Hindlimb muscle (tissue), 1 donor: ENCODE measurements at regions not wholly inside any gene's neighbourhood (a gene's known extent, or its start where the extent isn't known, plus 50 kb on each side); places are given as distances from the start of the nearest gene placed in this dataset.
"Not testable (repeated sequence)": the region's sequence is repeated elsewhere in the genome, so short reads cannot be mapped to it uniquely, and the experiment has no call there.

Source experiments
- DNase-seq: peaks from one replicate; pipeline ENCODE4 v3.0.0-alpha.2; 2013

GRCh38 chr11:134864233-134864967 lies 452.4 kb upstream of the B3GAT1 start:
- DNase-seq: no peak

- DNase-seq: no peak
These were observed 451.3 kb upstream of the B3GAT1 start for GRCh38 chr11:134863294-134863693.

DNA sequence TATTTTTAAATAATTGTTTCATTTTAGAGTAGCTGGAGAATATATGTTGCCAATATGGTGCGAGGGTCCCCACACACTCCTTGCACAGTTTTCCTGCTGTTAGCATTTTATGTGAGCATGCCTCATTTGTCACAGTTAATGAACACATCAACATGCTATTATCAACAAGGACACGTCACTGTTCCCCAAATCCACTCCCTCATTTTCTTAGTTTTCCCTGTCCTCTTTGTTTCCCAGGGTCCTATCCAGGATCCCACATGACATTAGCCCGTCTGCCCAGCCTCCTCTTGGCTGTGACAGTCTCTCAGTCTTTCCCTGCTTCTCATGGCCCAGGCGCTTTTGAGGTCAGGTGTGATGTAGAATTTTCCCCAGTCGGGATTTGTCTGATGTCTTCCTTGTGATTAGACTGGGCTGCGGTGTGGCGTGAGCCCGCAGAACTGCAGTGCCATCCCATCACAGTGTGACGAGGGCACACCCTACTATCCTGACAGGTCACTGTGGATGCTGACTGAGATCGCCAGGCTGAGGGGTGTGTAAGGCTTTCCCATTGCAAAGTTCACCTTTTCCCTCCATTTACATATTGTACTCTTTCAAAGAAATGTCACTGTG lies 450.6 kb upstream of the B3GAT1 start:
- DNase-seq: no peak

DNA sequence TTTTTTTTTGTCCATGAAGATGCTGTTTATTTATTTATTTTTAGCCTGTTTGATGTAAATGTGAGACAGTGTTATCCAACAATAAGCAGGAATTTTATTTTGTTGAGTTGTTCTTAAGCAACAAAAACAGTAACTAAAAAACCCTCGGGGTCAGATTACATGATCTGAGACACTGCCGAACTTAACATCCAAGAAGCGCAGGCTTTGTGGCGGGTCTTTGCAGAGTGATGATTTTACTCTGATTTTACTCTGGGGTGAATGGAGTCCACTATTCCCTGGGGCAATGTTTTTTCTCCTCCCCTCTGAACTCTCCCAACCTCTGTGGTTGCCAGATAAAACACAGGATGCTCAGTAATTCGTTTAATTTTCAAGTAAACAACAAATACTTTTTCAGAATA lies 450.1 kb upstream of the B3GAT1 start:
- no peak for DNase-seq

GRCh38 chr11:134861490-134862104 lies 449.6 kb upstream of the B3GAT1 start:
- no peak for DNase-seq

DNA sequence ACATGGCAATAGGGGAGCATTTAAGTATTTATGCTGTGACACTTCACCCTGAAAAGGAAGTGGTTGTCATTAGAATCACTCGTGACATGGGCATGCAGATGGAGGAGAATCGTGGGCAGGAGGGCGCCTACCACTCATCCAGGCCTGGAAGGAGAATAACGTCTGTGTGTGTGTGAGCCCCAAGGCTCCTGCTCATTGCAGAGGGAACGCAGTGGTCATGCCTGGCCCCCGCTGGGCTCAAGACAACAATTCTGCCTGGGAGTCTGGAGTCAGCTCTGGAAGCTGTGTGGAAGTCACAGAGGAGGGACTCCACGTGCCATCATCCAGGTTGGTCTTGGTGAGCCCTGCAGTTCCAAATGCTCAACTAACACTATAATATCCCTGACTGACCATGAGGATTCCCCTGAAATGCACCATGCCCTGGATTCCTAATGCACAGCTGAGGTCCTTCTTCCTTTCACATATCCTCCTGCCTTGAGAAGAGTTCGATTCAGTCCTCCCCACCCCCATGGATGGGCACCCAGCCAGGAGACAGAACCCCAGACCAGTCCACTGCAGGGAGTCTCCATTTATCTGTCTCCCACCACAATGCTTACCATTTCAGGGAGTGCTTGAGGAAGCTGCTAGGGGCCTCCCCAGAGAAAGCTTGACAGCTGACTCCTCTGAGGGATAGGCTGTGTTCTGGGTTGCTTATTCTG lies 446.9 kb upstream of the B3GAT1 start:
- no peak for DNase-seq

- no peak for DNase-seq
These were observed 445.0 kb upstream of the B3GAT1 start for GRCh38 chr11:134857035-134857434.

- DNase-seq: no peak
These were observed 444.3 kb upstream of the B3GAT1 start for GRCh38 chr11:134856056-134856971.

- DNase-seq: no peak
These were observed 442.2 kb upstream of the B3GAT1 start for GRCh38 chr11:134853992-134854991.

DNA sequence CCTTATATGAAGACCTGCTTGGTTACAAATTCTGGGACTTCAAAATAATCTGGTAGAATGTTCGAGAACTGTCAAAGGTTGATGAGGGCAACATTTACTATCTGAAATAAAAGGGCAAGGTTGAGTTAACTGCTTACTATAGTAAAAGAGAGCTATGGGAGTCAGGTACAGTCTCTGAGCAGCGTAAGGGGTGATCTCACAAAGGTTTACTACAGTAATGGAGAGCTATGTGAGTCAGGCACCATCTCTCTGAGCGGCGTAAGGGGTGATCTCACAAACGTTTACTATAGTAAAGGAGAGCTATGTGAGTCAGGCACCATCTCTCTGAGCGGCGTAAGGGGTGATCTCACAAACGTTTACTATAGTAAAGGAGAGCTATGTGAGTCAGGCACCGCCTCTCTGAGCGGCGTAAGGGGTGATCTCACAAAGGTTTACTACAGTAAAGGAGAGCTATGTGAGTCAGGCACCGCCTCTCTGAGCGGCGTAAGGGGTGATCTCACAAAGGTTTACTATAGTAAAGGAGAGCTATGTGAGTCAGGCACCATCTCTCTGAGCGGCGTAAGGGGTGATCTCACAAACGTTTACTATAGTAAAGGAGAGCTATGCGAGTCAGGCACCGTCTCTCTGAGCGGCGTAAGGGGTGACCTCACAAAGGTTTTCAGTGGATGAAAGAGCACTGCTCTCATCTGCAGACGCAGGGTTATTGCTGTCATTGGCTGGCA lies 439.6 kb upstream of the B3GAT1 start:
- not testable (repeated sequence) for DNase-seq

DNA sequence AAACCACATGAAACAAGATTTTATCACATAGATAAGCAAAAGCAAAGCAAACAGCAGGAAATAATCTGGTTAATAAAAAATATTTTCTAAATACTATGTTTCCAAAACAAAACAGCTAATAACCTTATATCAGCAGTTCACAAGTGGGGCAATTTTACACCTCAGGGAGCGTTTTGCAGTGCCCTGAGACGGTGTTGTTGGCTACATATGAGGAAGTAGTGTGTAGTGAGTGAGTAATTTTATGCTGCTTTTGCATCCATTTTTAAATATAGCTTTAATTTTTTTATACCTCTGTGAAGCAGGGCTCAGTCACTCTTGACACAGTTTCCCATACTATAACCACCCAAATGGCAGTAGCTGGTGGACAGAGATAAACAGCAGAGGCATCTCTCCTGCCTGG lies 438.5 kb upstream of the B3GAT1 start:
- no peak for DNase-seq

- DNase-seq: no peak
These were observed 437.8 kb upstream of the B3GAT1 start for GRCh38 chr11:134849833-134850232.

GRCh38 chr11:134847083-134847715 lies 435.2 kb upstream of the B3GAT1 start:
- no peak for DNase-seq

GRCh38 chr11:134846328-134847082 lies 434.5 kb upstream of the B3GAT1 start:
- DNase-seq: no peak

DNA sequence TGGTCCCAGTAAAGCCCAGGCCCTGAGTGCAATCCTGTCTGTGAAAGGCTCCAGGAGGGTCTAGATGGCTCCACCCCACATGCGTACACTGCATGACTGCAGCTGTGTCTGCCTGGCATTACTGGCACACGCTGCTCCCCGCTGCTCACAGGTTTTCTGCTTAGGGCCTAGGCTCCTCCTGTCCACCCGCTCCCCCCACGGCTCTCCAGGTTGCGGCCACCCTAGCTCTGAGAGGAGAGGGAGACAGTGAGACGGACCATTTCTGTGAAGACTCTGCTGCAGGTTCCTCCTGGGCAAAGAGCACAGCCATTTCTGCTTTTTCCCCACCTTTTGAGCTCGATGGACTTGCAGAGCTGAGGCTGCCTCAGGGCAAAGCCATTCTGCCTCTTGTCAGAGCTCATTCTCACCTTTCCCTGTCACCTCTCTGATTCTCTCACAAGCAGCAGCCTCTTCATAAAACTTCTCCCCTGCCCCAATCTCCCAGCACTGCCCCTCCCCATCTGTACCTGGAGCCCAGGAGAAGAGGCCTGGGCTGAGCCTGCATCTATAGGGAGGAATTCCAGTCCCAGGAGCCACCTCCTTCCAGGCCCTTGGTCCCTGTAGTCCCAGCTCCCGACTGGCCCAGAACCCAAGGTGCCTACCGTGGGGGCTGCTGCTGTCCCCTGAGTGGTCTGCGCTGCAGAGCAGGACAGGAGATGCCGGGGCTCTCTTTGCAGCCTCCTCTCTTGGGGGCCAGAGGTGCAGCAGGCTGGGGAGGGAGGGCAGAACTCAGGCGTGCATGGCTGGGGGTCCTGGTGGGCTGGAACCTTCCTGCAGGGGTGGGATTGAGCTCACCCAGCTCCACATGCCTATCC lies 433.7 kb upstream of the B3GAT1 start:
- DNase-seq: no peak

DNA sequence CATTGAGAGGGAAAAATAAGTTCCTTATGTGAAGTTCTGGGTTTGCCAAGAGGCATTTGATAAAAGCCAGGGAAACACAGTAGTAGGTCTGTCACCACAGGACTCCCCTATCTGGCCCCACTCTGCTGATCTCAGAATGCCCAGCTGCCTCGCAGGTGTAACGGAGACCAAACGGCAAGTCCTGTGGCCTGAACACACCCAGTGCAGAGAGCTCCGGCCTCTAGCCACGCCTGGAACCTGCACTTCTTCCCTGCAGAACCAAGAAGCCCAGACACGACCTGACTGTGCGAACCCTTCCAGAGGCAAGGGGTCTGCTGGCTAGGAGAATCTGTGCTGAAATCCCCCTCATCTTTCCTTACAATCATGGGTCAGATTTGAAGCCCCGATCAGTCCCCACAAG lies 432.8 kb upstream of the B3GAT1 start:
- DNase-seq: no peak

- no peak for DNase-seq
These were observed 431.7 kb upstream of the B3GAT1 start for GRCh38 chr11:134843735-134844134.

GRCh38 chr11:134843020-134843419 lies 431.0 kb upstream of the B3GAT1 start:
- no peak for DNase-seq
